C4-2B (cell line): ENCODE measurements at regions not wholly inside any gene's neighbourhood (a gene's known extent, or its start where the extent isn't known, plus 50 kb on each side); places are given as distances from the start of the nearest gene placed in this dataset.

Experiments used
- H3K27ac ChIP-seq: fragments of 450-650 bp; 2 replicates; pipeline ENCODE4 v1.5.1; 2017
- CTCF ChIP-seq: fragments of 450-650 bp; conservative IDR thresholded peaks from 2 replicates; pipeline ENCODE4 v1.5.1; 2017; ENCODE audit warnings: mild to moderate bottlenecking
- ZFX ChIP-seq: fragments of 450-650 bp; IDR thresholded peaks from 2 replicates; pipeline ENCODE4 v1.6.1; 2017

- TF ChIP-seq ZFX (no peak), CTCF (no peak)
- H3K27ac ChIP-seq, result no peak overlapping the region
Observed at GRCh38 chr5:2514484-2514883, 237.0 kb downstream of the IRX2 start.

DNA sequence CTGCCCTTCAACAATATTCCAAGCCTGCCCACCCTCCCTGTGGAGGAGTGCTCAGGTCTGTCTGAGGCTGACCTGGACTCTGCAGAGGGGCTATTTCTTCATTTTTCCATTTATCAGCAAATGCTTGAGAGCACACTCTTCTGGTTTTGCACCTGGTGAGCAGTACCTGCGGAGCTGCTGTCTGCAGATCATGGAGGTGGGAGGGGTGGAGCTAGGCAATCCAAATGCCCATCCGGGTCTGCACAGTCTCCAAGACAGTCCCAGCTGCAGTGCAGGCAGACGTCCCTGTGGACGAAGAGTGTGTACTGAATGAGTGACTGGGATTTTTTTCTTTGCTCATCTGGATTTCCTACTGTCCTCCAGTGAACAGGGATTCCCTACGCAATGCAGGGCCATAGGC, 239.8 kb downstream of the IRX2 start:
- H3K27ac ChIP-seq, result no peak overlapping the region
- TF ChIP-seq CTCF, result no peak
- no peak for TF ChIP-seq ZFX

- H3K27ac ChIP-seq, result no peak overlapping the region
- no peak for TF ChIP-seq ZFX
- TF ChIP-seq CTCF, result no peak
Observed at GRCh38 chr5:2511126-2511525, 240.4 kb downstream of the IRX2 start.

GRCh38 chr5:2509527-2509926, 241.9 kb downstream of the IRX2 start:
- H3K27ac ChIP-seq, result no peak overlapping the region
- no peak for TF ChIP-seq ZFX
- TF ChIP-seq CTCF, result no peak

DNA sequence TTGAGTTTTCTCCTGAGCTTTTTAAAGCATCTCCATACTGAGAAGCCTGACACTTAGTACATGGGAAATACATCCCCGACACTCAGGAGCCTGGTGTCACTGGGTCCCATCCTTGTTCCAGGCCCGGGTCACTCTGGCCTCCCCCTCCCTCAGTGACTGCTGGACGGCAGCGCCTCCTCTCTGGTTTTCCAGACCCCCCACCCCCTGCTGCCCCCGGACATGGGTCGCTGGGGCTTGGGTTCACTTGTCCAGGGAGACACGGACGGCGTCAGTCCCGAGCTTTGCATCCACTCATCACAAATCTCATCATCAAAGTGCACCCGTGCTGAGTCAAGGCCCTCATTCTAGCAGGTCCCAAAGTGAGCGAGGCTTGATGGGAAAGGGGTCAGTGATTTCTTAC, 243.0 kb downstream of the IRX2 start:
- TF ChIP-seq ZFX (no peak), CTCF (no peak)
- H3K27ac ChIP-seq, result no peak overlapping the region

- no peak overlapping the region for H3K27ac ChIP-seq
- TF ChIP-seq CTCF (no peak), ZFX (no peak)
Observed at GRCh38 chr5:2507611-2508010, 243.9 kb downstream of the IRX2 start.

GRCh38 chr5:2506603-2507002, 244.9 kb downstream of the IRX2 start:
- H3K27ac ChIP-seq, result no peak overlapping the region
- TF ChIP-seq CTCF (no peak), ZFX (no peak)
